Right forelimb (tissue), 1 donor: ENCODE measurements at regions not wholly inside any gene's neighbourhood (a gene's known extent, or its start where the extent isn't known, plus 50 kb on each side); places are given as distances from the start of the nearest gene placed in this dataset.
"Not testable (repeated sequence)": the region's sequence is repeated elsewhere in the genome, so short reads cannot be mapped to it uniquely, and the experiment has no call there.

ENCODE experiments used
- DNase-seq: peaks from one replicate; pipeline ENCODE4 v3.0.0-alpha.2; 2018

- no peak for DNase-seq
Measured at GRCh38 chr13:30520571-30520970, 54.8 kb upstream of the HMGB1 start.

GRCh38 chr13:30523211-30523610 is 57.5 kb upstream of the HMGB1 start:
- DNase-seq = no peak

GRCh38 chr13:30523817-30524216 is 58.1 kb upstream of the HMGB1 start:
- DNase-seq = not testable (repeated sequence)

- not testable (repeated sequence) for DNase-seq
Measured at GRCh38 chr13:30525212-30525611, 59.5 kb upstream of the HMGB1 start.

GRCh38 chr13:30526612-30527495 is 61.1 kb upstream of the HMGB1 start:
- peak; percentile 47 for DNase-seq

- DNase-seq = no peak
Measured at GRCh38 chr13:30529085-30529834, 63.5 kb upstream of the HMGB1 start.

- DNase-seq = no peak
Measured at GRCh38 chr13:30535046-30535445, 69.3 kb upstream of the HMGB1 start.

GRCh38 chr13:30545320-30545719 is 72.4 kb upstream of the USPL1 start:
- DNase-seq = no peak

- not testable (repeated sequence) for DNase-seq
Measured at GRCh38 chr13:30548046-30548445, 69.7 kb upstream of the USPL1 start.

- no peak for DNase-seq
Measured at GRCh38 chr13:30551189-30551588, 66.5 kb upstream of the USPL1 start.

GRCh38 chr13:30552567-30552966 is 65.2 kb upstream of the USPL1 start:
- no peak for DNase-seq

- DNase-seq = no peak
Measured at GRCh38 chr13:30559274-30559673, 58.4 kb upstream of the USPL1 start.

- DNase-seq = no peak
Measured at GRCh38 chr13:30560212-30560611, 57.5 kb upstream of the USPL1 start.

- no peak for DNase-seq
Measured at GRCh38 chr13:30561511-30561910, 56.2 kb upstream of the USPL1 start.

GRCh38 chr13:30564489-30564888 is 53.2 kb upstream of the USPL1 start:
- DNase-seq = no peak

GRCh38 chr13:30565658-30566057 is 52.1 kb upstream of the USPL1 start:
- DNase-seq = no peak

GRCh38 chr13:30567072-30567471 is 50.6 kb upstream of the USPL1 start:
- DNase-seq = no peak
